ENCODE measurements at regions not wholly inside any gene's neighbourhood (a gene's known extent, or its start where the extent isn't known, plus 50 kb on each side); places are given as distances from the start of the nearest gene placed in this dataset.

GRCh38 chr6:133768656-133769295 lies 120.1 kb upstream of the TCF21 start:
- CTCF ChIA-PET: no interaction called here

GRCh38 chr6:133769463-133769862 lies 119.5 kb upstream of the TCF21 start:
- H3K4me3 Mint-ChIP-seq (ENCODE audit: low read depth, unreplicated experiment): no peak overlapping the region
- CTCF ChIA-PET: no interaction called here
- DNase-seq: no peak
- intact Hi-C loops (cut with micrococcal nuclease; ENCODE audit: unreplicated experiment): no loop called here
- no peak for TF ChIP-seq CTCF (IDR thresholded peaks at IDR 0.05; ENCODE audit: unreplicated experiment)
- H3K9me3 Mint-ChIP-seq (ENCODE audit: low read depth, unreplicated experiment): no peaks in the 10 kb centered on the region
- no TSS peak for BruUV-seq (replicated peaks)
- no peaks in the 10 kb centered on the region for H3K27me3 Mint-ChIP-seq (ENCODE audit: unreplicated experiment)
- H3K27ac Mint-ChIP-seq (ENCODE audit: unreplicated experiment): no peak overlapping the region
- H3K36me3 Mint-ChIP-seq (ENCODE audit: insufficient read depth, unreplicated experiment): no peaks in the 10 kb centered on the region
- H3K4me1 Mint-ChIP-seq (ENCODE audit: low read depth, unreplicated experiment): peaks cover 14% of the 10 kb centered on the region

More at GRCh38 chr6:133768656-133769295, 120.1 kb upstream of the TCF21 start:
- Mint-ChIP-seq H3K27ac (ENCODE audit: unreplicated experiment) (no peak overlapping the region), H3K27me3 (ENCODE audit: unreplicated experiment) (no peaks in the 10 kb centered on the region), H3K4me1 (ENCODE audit: low read depth, unreplicated experiment) (peaks cover 20% of the 10 kb centered on the region), H3K4me3 (ENCODE audit: low read depth, unreplicated experiment) (no peak overlapping the region), H3K9me3 (ENCODE audit: low read depth, unreplicated experiment) (no peaks in the 10 kb centered on the region), H3K36me3 (ENCODE audit: insufficient read depth, unreplicated experiment) (no peaks in the 10 kb centered on the region)
- no TSS peak for BruUV-seq (replicated peaks)
- no peak for TF ChIP-seq CTCF (IDR thresholded peaks at IDR 0.05; ENCODE audit: unreplicated experiment)
- intact Hi-C loops (cut with micrococcal nuclease; ENCODE audit: unreplicated experiment): no loop called here
- no peak for DNase-seq

GRCh38 chr6:133772567-133772966 lies 116.3 kb upstream of the TCF21 start:
- Mint-ChIP-seq H3K4me1 (ENCODE audit: low read depth, unreplicated experiment) (peaks cover 2% of the 10 kb centered on the region), H3K4me3 (ENCODE audit: low read depth, unreplicated experiment) (no peak overlapping the region), H3K27me3 (ENCODE audit: unreplicated experiment) (no peaks in the 10 kb centered on the region), H3K36me3 (ENCODE audit: insufficient read depth, unreplicated experiment) (no peaks in the 10 kb centered on the region), H3K9me3 (ENCODE audit: low read depth, unreplicated experiment) (no peaks in the 10 kb centered on the region), H3K27ac (ENCODE audit: unreplicated experiment) (no peak overlapping the region)
- CTCF ChIA-PET: interaction anchor here (0.8 kb wide), 1 partner anchor 15 kb away, joined by 3 read pairs; no protein-coding TSS in a partner anchor
- no peak for TF ChIP-seq CTCF (IDR thresholded peaks at IDR 0.05; ENCODE audit: unreplicated experiment)
- no TSS peak for BruUV-seq (replicated peaks)
- intact Hi-C loops (cut with micrococcal nuclease; ENCODE audit: unreplicated experiment): no loop called here
- DNase-seq: no peak

- BruUV-seq (replicated peaks): no TSS peak
- DNase-seq: no peak
- intact Hi-C loops (cut with micrococcal nuclease; ENCODE audit: unreplicated experiment): no loop called here
- Mint-ChIP-seq H3K27ac (ENCODE audit: unreplicated experiment) (no peak overlapping the region), H3K4me1 (ENCODE audit: low read depth, unreplicated experiment) (no peaks in the 10 kb centered on the region), H3K9me3 (ENCODE audit: low read depth, unreplicated experiment) (no peaks in the 10 kb centered on the region), H3K36me3 (ENCODE audit: insufficient read depth, unreplicated experiment) (no peaks in the 10 kb centered on the region), H3K4me3 (ENCODE audit: low read depth, unreplicated experiment) (no peak overlapping the region), H3K27me3 (ENCODE audit: unreplicated experiment) (no peaks in the 10 kb centered on the region)
- CTCF ChIA-PET: no interaction called here
- TF ChIP-seq CTCF (IDR thresholded peaks at IDR 0.05; ENCODE audit: unreplicated experiment): no peak
These were observed 115.1 kb upstream of the TCF21 start for GRCh38 chr6:133773776-133774175.

All from Calu3 (cell line).